Neural progenitor cell (in vitro differentiated cells): ENCODE measurements at regions not wholly inside any gene's neighbourhood (a gene's known extent, or its start where the extent isn't known, plus 50 kb on each side); places are given as distances from the start of the nearest gene placed in this dataset.
"Not testable (repeated sequence)": the region's sequence is repeated elsewhere in the genome, so short reads cannot be mapped to it uniquely, and the experiment has no call there.

Experiments
- EZH2phosphoT487 ChIP-seq: fragments of 200-600 bp; sonication (generic); IDR thresholded peaks from 2 replicates; pipeline ENCODE4 v1.6.1; 2017; ENCODE audit warnings: antibody characterized with exemption
- TF ChIP-seq, protein P1 (sequence below): fragments of 200-600 bp; sonication (generic); IDR thresholded peaks from 2 replicates; pipeline ENCODE4 v1.5.1; 2017; ENCODE audit warnings: antibody characterized with exemption, mild to moderate bottlenecking

DNA sequence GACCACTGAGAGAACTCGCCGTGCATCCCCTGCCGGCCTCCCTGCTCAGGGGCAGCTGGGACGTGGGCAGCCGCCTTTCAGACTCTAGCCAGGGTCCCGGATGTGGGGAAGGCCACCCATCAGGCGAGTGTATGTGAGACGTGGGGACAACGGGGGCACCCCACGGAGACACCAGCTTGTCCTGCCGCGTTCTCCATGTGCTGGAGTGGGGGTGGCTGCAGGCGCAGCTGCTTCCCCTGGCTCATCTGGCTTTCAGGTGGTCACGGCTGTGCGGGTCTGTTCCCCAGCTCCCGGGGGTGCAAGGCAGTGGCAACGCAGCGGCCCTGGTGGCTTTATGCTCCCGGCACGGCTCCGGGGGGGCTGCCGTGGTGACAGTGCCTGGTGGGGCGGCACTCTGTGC is 4427.5 kb upstream of the TPTE start:
- not testable (repeated sequence) for TF ChIP-seq EZH2phosphoT487
- TF ChIP-seq, protein P1, sequence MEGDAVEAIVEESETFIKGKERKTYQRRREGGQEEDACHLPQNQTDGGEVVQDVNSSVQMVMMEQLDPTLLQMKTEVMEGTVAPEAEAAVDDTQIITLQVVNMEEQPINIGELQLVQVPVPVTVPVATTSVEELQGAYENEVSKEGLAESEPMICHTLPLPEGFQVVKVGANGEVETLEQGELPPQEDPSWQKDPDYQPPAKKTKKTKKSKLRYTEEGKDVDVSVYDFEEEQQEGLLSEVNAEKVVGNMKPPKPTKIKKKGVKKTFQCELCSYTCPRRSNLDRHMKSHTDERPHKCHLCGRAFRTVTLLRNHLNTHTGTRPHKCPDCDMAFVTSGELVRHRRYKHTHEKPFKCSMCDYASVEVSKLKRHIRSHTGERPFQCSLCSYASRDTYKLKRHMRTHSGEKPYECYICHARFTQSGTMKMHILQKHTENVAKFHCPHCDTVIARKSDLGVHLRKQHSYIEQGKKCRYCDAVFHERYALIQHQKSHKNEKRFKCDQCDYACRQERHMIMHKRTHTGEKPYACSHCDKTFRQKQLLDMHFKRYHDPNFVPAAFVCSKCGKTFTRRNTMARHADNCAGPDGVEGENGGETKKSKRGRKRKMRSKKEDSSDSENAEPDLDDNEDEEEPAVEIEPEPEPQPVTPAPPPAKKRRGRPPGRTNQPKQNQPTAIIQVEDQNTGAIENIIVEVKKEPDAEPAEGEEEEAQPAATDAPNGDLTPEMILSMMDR: not testable (repeated sequence)
